Omental fat pad (tissue), 3 donors: ENCODE measurements at regions not wholly inside any gene's neighbourhood (a gene's known extent, or its start where the extent isn't known, plus 50 kb on each side); places are given as distances from the start of the nearest gene placed in this dataset.

Experiments used
- ATAC-seq: fragments of 150-250 bp; one replicate; pipeline ENCODE4 v1.9.1; 2016; ENCODE audit warnings: mild to moderate bottlenecking, moderate library complexity; ENCODE audit not compliant: low FRiP score
- DNase-seq: peaks from one replicate; pipeline ENCODE4 v3.0.0-alpha.2; 2019; ENCODE audit warnings: low spot score
- CTCF ChIP-seq, 3 donors: fragments of 450-650 bp; IDR thresholded peaks; one replicate each; pipeline ENCODE4 v1.5.1; 2016 to 2017; ENCODE audit warnings: antibody characterized with exemption in 3 of 3, mild to moderate bottlenecking in 3 of 3, moderate library complexity in 2 of 3

- TF ChIP-seq CTCF (IDR thresholded peaks at IDR 0.05) = no peak
- no peak for ATAC-seq
- DNase-seq = no peak
Measured at GRCh38 chr2:111673526-111673925, 210.5 kb downstream of the ANAPC1 start.

DNA sequence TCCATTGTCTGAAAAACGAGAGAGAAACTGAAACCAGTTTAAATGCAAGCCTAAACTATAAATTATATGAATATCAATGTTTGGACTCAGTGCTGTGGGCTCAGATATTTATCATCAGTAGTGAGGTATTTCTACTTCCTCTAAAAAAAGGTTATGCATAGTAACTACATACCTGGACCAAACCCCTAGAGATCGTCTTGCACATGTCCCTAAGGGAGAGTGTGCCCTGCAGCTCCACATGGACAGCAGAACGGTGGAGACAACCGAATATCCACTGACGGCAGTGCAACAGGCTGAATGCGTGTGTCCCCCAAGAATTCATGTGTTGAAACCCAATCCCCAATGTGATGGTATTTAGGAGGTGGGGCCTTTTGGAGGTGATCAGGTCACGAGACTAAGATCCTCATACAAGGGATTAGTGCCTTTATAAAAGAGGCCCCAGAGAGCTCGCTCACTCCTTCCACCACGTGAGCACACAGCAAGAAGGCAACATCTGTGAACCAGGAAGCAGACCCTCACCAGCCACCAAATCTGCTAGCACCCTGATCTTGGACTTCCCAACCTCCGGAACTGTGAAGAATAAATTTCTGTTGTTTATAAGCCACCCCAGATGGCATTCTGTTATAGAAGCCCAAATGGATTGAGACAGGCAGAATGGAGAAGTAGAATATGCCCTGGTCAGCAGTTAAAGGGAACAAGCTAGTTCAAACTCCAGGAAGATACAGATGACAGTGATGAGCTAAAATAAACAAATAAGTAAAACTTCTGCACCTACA lies 208.4 kb downstream of the ANAPC1 start:
- ATAC-seq = no peak
- TF ChIP-seq CTCF (IDR thresholded peaks at IDR 0.05) = no peak
- DNase-seq = no peak

DNA sequence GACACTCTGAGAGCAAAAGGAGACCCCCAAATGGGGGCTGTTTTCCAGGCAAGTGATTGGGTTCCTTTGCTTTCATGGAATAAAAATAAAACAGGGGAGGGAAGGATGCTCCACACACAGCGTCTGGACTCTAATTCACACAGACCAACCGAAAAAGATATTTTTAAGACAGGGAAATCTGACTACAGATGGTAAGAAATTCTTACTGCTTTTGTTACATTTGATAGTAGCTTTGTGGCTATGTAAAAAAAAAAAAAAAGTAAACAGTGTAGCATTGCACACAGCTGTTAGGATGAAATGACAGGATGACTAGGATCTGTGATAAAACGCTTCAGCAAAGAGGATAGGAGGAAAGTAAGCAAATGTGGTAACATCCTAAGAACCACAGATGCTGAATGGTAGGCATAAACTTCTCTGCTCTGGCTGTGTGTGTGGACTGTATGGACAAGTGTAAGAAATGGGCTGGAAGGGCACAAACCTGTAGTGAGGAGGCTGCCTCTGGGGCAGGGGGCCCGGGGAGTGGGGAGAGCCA lies 207.6 kb downstream of the ANAPC1 start:
- DNase-seq (no peak), ATAC-seq (no peak)
- TF ChIP-seq CTCF (IDR thresholded peaks at IDR 0.05) = no peak

GRCh38 chr2:111678161-111678560 lies 205.8 kb downstream of the ANAPC1 start:
- TF ChIP-seq CTCF (IDR thresholded peaks at IDR 0.05) = no peak
- DNase-seq (no peak), ATAC-seq (no peak)

GRCh38 chr2:111678651-111679050 lies 205.3 kb downstream of the ANAPC1 start:
- no peak for DNase-seq
- TF ChIP-seq CTCF (IDR thresholded peaks at IDR 0.05) = no peak
- no peak for ATAC-seq

GRCh38 chr2:111679202-111679601 lies 204.8 kb downstream of the ANAPC1 start:
- DNase-seq (no peak), ATAC-seq (no peak)
- no peak for TF ChIP-seq CTCF (IDR thresholded peaks at IDR 0.05)

DNA sequence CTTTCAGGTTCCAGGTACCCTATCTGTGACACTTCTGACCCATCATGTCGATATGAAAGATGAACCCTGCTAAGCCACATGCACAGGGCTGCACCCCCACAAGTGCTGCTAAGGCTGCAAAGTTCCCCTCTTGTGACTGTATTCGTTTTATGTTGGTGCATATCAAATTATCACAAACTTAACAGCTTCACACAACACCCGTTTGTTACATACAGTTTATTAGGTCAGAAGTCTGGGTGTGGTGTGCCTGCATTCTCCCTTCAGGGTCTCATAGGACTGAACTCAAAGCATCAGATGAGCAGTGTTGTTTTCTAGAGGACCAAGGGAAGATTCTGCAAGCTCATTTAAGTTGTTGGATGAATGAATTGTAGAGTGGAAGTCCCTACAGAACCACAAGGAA lies 199.4 kb downstream of the ANAPC1 start:
- ATAC-seq (no peak), DNase-seq (no peak)
- no peak for TF ChIP-seq CTCF (IDR thresholded peaks at IDR 0.05)
